ENCODE measurements at regions not wholly inside any gene's neighbourhood (a gene's known extent, or its start where the extent isn't known, plus 50 kb on each side); places are given as distances from the start of the nearest gene placed in this dataset.

- no peak overlapping the region for H2AFZ ChIP-seq (ENCODE audit: low read depth, low read length)
- no peaks in the 10 kb centered on the region for H3K27me3 ChIP-seq (ENCODE audit: control insufficient read depth in 2 of 2, insufficient read depth in 2 of 2, low read length in 2 of 2)
- peak in 1 of 2 experiments; percentile 36; a peak in 2 of 4 replicates for TF ChIP-seq RAD21 (CRISPR knock-in tag; conservative IDR thresholded peaks at IDR 0.05 in 1 of 2, IDR thresholded peaks at IDR 0.05 in 1 of 2)
- TF ChIP-seq CTCF (IDR thresholded peaks at IDR 0.05 in 2 of 3, conservative IDR thresholded peaks at IDR 0.05 in 1 of 3; ENCODE audit: insufficient read depth in 2 of 3, low read depth in 1 of 3, low read length in 3 of 3) = peak; percentile 21 to 29 (median 27); a peak in 2 of 6 replicates
- no peak for TF ChIP-seq STAT6 (CRISPR knock-in tag; IDR thresholded peaks at IDR 0.05)
- no peaks in the 10 kb centered on the region for H3K79me2 ChIP-seq (ENCODE audit: control insufficient read depth, insufficient read depth, low read length)
- H3K9me1 ChIP-seq (ENCODE audit: control insufficient read depth, insufficient read depth, low read length) = no peaks in the 10 kb centered on the region
- FAIRE-seq (no peak), ATAC-seq (peak; percentile 89), DNase-seq (ENCODE audit: extremely low read depth in 1 of 4, low spot score in 3 of 4) (peak in 1 of 4 experiments; percentile 7)
- no peak overlapping the region for H3K27ac ChIP-seq (ENCODE audit: extremely low read depth, low read depth, low read length)
- CTCF ChIA-PET (ENCODE audit: low intra/inter-chr PET ratio) = no interaction called here
- H3K9ac ChIP-seq (ENCODE audit: insufficient read depth in 1 of 2, low read depth in 2 of 2, low read length in 2 of 2) = no peak overlapping the region
- H3K4me2 ChIP-seq (ENCODE audit: insufficient read depth, low read length) = no peak overlapping the region
- intact Hi-C loops (cut with micrococcal nuclease) = no loop called here
- no peaks in the 10 kb centered on the region; the same call in 2 of the 3 replicates for H3K36me3 ChIP-seq (ENCODE audit: control insufficient read depth, insufficient read depth, low read length)
- BruUV-seq (replicated peaks) = no TSS peak
- WGBS (ENCODE audit: insufficient coverage, low coverage, missing lambda C conversion rate) = 27% methylated on average over 10 of the region's 11 CpGs
- peaks cover 3% of the 10 kb centered on the region; the same call in 1 of the 2 replicates for H3K9me3 ChIP-seq (replicated peaks; ENCODE audit: control insufficient read depth, insufficient read depth, low read depth, low read length)
- H4K20me1 ChIP-seq (replicated peaks; ENCODE audit: control insufficient read depth, insufficient read depth, low read length) = no peaks in the 10 kb centered on the region
- no peak overlapping the region for H3K4me3 ChIP-seq
- no peaks in the 10 kb centered on the region for H3K4me1 ChIP-seq (replicated peaks in 1 of 2; ENCODE audit: control insufficient read depth in 2 of 2, insufficient read depth in 2 of 2, low read length in 2 of 2)
- in situ Hi-C loops (cut with MboI) = no loop called here
- POLR2A ChIA-PET = interaction anchor here (0.6 to 1.4 kb wide), 2 partner anchors 21 to 857 kb away, joined by 3 to 5 read pairs; no protein-coding TSS in a partner anchor
Observed at GRCh38 chr2:107648781-107649404, 177.8 kb upstream of the RGPD4 start.

All from K562 (cell line).